Occipital lobe (tissue), 1 donor: ENCODE measurements at regions not wholly inside any gene's neighbourhood (a gene's known extent, or its start where the extent isn't known, plus 50 kb on each side); places are given as distances from the start of the nearest gene placed in this dataset.

Source experiments
- DNase-seq: peaks from one replicate; lab custom pipeline; 2025; lab: John Stamatoyannopoulos, UW

DNA sequence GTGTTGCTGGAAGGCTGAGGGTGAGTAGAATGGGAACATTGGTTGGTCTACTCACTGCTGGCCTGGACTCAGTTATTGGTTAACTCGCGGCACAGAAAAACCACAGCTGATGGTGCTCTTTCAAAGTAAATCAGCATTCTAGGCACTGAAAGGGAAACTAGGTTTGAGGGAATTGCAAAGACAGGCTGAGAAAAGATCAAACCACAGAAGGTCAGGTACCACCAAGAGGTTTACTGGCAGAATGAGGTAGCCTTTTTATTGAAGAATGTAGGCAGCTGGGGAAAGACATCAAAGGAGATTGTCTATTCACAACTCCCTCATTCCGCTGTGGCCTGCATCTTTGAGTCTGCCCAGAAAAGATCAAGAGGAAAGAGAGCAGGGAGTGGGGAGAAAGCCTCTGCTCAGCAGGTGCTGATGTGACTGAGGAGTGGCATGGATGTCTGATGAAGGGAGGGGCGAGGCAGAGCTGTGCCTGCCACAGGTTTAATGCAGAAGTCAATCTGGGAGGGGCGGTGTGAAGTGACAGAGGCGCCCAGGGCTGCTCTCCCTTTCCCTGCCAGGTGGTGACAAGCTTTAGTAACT lies 255.5 kb downstream of the MAN2A1 start:
- no peak for DNase-seq

DNA sequence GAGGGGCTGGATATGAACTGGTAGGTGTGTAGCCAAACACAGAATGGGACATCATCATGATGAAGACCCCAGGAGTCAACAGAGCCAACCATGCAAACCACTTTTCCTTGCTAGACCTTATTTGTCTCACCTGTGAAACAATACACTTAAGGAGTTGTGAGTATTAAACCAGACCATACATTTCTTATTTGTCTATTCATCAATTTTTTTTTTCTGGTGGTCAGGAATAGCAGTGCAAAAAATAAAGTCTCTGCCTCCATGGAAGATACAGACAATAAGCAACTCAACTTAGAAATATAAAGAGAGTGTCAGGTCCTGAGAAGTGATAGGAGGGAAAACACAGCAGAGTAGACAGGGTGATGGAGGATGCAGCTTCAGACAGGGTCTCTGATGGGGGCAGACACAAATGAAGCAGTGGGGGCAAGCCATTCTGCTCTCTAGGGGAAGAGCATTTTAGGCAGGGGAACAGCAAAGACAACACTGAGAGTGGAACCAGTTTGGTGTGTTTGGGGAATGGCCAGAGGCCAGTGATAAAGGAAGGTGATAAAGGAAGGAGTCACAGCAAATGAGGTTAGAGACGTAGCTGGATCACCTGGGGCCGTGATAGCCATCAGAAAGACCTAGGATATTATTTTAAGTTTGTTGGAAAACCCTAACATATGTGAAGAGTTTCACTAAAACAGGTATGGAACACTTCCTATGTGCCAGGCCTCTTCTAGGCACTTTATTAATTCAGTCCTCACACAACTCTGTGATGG lies 256.2 kb downstream of the MAN2A1 start:
- no peak for DNase-seq

DNA sequence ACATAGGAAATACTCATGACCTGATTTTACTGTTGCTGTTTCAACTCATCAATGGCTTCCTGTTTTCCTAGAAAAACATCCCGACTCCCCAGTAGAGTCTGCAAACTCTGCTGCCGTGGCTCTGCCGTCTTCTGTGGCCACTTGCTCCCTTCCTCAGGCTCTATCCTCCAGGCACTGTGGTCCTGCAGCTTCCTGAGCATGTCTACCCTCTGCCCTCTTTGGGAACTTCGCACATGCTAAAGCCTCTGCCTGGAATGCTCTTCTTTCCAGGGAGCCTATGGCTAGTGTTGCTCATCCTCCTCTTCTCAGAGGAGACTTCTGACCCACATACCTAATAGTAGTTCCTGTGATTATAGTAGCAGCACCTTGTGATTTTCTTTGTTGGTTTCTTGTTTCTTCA lies 256.9 kb downstream of the MAN2A1 start:
- DNase-seq: no peak

DNA sequence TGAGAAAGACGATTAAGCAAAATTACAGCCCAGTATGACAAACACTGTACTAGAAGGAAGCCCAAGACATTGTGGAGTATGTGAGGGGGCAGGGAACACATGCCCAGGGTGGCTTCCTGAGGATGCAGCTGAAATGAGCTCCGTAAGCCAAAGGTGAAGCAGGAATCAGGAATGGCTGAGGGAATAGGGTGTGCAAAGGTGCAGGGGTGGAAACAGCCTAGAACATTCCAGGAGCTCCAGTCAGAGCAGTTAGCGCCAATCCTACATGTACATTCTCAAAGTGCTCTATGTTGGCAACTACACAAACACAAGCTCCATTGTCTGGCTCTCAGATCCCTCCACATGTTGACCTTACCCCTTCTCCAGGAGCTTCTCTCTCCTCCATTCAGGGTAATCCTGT lies 257.9 kb downstream of the MAN2A1 start:
- no peak for DNase-seq

DNA sequence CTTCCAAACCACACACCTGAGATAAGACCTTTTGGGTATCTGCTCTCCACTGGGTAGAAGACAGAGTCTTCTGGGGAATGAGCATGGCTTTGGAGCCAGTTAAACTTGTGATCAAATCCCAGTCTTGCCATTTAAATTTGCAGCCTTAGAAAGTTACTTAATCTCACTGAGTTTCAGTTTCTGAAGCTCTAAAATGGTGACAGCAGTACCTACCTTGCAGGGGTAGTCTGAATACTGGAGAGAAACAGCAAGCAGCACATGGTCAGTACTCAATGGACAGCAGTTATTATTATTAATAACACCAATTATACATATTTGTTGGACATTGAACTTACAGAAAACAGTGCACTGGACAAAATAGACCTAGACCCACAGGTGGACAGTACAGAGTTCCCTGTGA lies 260.9 kb downstream of the MAN2A1 start:
- no peak for DNase-seq

DNA sequence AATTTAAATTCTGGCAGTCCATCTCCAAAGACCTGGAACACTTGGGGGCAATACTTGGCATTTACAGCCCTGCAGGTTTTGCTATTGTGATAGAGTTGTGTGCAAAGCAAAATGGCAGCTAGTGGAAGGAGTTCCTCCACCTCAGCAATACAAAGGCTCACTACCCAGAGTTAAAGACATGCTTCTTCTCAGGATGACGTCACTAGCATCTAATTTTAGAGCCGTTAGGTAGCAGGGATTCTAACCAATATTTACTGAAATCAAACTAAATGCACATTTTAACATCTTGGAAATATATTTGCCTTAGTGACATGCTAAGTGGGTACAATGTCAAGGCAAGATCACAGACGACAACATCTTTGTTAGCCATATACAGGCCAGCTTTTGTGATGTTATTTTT lies 261.6 kb downstream of the MAN2A1 start:
- DNase-seq: no peak

DNA sequence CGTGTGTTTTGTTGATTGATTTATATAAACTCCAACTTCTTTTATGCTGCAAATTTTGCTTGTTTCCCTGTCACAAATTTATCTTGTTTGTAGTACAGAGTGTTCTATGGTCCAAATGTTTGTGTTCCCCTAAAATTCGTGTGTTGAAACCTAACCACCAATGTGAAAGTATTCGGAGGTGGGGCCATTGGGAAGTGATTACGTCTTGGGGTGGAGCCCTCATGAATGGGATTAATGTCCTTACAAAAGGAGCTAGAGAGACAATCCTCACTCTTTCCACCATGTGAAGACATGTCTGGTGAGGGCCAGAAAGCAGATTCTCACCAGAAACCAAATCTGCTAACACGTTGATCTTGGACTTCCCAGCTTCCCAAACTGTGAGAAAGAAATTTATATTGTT lies 262.0 kb downstream of the MAN2A1 start:
- no peak for DNase-seq

DNA sequence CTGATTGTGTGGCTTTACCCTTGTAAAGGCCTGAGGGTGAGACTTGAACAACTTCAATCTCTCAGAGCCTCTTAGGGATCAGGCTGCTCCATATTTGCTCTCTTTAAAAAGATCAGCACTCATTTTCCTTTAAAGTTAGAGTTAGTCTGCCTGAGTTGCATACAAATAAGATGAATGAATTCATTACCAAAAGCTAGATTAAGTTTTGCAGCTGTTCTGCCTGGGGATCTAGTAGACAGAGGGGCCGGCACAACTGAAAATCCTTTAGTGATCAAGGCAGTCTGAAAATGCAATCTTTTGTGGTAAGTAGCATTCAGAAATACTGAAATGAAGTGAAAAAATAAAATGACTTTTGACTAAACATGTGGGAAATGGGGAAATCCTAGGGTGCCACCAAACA lies 264.0 kb downstream of the MAN2A1 start:
- DNase-seq: no peak

DNA sequence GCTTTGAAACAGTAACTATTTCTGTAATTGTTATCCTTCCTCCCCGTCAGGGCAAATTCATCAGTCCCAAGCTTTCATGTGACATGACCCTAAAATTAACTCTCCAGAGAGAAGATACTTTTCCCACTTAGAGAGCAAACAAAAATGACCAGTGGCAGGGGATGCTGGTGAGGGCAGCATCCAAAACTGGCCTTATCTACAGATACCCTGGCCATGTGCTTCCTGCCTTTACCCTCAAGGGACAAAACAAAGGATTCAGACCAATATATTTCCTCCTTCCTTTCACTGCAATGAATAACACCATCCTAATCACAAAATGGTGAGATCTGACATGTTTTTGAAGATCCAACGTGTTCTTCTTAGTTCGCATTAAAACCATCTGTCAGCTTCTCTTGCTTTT lies 267.2 kb downstream of the MAN2A1 start:
- no peak for DNase-seq

DNA sequence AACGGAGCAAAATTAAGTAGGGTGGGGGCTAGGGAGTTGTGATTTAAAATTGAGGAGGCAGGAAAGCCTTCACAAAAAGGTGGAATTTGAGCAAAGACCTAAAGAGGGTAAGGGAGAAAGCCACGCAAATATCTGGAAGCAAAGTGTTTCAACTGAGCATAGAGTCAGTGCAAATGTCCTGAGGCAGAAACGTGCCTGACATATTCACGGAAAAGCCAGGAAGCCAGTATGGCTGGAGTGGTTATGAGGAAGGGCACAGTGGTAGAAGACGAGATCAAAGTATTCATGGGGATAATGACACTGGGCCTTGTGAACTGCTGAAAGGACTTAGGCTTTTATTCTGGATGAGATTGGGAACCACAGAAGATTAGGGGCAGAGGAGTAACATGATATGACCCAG lies 268.4 kb downstream of the MAN2A1 start:
- DNase-seq: no peak

DNA sequence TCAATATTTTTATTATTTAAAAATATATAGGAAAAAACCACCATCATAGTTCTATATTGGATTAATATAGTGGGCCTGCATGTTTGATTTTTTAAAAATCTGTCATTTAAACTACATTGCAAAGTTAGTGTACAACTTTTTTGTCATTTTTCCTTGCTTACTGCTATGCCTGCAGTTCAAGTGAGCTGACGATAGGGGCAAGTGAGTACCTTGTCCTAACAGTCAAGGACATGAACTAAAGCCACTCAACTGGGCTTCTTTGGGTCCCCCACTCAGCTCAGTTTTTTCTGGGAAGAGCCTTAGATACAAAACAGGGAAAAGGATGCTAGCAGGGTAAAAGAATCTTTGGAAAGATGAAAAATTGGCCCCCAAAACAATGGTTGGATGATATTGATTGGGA lies 269.9 kb downstream of the MAN2A1 start:
- DNase-seq: no peak

DNA sequence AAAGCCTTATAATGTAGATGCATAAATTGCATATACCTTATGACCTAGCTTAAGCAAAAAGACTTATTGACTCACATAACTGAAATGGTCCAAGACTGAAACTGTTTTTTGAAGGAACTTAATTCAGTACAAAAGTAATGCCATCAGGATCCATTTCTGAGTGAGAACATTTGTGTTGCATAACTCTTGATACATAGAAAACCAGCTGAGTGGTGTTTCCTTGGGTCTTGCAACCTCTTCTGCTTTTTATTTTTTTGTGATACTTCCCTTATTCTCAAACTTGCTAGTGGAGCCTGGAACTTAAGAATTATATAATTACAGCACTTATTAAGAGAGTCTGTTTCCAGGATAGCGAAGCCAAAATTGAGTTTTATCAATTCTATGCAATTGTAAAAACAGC lies 272.0 kb downstream of the MAN2A1 start:
- DNase-seq: no peak

DNA sequence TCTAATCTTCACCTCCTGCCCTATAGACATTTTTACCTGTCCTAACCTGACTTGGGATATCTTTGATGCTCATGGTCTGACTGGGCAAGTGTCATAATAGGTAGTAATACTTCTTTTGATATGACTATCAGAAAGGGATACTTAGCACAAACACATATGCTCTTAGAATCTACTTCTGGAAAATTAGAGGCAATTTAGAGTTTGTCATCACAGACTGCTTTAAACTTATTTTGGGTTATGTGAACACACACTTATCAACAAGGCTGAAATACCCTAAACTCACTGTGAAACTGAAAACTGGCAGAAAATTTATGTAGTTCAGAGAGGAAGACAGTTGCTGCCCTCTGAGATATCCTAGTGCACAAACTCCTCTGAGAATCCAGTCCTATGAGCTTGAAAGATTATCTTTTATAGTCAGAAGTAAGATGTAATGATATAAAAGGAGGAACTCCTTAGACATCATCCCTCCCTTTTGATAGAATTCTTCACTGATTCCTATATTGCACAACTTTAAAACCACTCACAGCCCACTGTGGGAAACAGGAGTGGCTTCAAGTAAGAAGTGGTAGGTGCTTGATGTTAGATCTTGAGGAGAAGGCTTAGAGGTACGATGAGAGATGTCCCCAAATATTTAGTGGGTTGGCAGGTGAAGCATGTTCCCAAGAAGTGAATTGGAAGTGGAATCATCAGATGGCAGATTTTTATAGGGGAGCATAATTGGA lies 273.3 kb downstream of the MAN2A1 start:
- DNase-seq: no peak

DNA sequence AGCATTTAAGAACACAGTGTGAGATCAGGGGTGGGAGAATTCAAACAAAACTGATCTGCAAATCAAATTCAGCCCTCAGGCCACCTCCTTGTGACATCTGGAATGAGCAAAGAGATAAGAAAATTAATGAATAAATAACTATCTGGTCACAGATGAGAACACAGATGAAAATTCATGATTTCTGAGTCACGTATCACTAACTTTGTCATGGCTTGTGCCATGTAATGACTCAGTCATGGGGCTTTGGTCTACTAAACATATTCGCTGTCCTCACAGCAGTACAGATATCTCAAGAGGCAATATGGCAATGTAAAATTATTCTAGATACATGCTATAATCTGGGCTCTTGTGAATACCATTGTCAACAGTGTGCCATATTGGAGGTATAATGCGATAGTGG lies 274.4 kb downstream of the MAN2A1 start:
- DNase-seq: no peak

DNA sequence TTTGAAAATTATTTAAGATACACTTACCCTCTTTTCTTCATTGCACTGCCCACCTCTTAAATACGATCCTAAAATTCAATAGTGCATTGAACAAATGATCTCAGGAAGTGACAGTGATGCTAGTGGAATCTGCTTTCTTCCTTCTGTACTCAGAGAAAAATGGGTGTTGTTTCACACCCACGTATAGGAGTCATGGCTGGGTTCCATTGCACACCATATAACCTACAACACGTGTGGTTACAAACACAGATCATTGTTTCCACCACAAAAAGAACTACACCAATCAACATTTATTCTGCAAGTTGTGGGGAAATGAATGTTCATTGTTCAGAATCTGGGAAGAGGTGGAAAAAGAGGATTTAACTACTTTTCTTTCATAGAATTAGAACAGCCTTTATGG lies 275.9 kb downstream of the MAN2A1 start:
- no peak for DNase-seq

DNA sequence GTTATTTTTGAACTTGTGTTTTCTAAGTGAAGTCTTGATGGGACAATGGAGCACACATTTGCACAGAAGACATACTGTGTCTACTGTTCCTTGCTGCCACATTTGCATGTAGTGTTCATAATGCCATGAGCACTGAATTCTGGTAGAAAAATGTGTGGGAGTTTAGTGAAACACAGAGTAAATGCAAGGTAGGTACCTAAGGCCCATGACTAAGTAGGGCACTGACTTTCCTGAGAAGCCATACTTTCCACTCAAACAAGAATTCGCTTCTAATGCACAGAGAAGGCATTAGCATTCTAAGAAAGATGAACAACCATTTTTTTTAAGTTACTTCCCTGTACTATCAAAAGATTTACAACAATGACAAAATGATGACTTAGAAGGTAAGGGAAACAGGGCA lies 282.2 kb downstream of the MAN2A1 start:
- DNase-seq: no peak

DNA sequence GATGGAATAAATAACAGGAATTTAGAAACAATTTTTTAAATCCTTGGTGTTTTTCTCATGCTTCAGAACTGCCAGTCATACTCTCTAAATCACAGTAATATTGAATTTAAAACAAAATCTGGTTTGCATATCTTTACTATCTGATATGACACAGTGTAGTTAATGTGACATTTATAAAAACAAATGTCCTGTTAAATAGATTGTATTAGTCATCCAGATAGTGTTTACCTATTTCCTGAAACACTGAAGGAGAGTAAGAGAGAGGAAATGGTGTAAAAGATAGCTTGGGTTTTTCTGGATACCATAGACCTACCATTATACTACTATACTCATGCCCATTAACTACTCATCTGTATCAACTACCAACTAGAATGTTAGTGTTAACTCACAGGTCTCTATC lies 292.3 kb downstream of the MAN2A1 start:
- no peak for DNase-seq

DNA sequence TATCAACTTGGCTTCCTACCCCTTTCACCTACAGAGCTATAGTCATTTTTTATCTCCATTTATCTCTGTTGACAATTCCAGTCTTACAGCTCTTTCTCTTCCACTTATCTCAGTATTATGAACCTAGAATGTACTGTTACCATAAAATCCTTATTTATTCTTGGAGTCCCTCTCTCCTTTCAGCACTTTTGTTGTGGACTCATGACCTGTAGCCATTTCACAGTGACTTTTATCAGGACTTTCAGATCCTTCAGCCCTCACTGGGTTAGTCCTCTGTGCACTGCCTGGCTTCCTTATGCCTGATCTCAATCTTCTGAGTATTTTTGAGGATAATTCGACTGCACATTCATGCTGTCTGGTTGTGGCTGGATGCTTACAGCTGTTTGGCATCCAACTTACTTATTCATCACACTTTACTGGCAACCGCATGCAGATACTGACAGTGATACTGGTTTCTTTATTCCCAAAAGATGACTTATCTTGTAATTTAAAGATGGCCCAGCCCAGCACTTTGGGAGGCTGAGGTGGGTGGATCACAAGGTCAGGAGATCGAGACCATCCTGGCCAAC lies 293.3 kb downstream of the MAN2A1 start:
- DNase-seq: no peak

DNA sequence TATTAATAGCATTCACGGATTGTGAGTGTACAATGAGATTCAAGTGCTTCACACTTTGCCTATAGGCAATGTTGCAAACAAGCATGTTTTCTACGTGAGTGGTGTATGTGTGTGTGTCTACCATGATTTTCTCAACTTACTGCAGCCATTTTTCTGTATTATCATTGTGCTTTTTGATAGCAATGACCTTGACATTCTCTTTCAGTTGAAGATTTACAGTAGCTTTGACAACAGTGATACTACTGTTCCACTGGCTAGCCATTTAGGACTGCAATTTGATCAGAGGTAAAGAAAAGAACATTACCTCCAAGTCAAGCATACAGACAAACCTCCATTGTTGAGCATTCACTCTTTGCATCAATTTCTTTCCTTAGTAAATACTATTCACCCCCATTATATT lies 297.0 kb downstream of the MAN2A1 start:
- DNase-seq: no peak

DNA sequence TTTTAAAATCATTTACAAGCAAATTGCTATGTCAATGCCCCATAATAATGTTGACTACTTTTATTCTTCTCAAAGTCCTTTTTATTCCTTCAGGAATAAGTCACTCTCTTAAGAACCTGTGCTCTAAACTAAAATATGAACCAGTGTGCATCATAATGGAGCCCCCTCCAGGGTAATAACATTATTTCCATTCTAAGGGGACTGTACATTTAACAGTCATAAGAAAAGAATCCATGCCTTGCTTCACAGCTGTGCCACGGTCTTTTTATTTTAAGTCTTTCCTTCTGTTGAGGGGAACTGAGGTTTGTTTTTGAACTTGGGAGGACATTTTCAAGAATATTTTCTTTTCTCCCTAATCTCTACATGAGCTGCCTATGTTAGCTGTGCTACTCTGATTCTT lies 297.6 kb downstream of the MAN2A1 start:
- DNase-seq: no peak

DNA sequence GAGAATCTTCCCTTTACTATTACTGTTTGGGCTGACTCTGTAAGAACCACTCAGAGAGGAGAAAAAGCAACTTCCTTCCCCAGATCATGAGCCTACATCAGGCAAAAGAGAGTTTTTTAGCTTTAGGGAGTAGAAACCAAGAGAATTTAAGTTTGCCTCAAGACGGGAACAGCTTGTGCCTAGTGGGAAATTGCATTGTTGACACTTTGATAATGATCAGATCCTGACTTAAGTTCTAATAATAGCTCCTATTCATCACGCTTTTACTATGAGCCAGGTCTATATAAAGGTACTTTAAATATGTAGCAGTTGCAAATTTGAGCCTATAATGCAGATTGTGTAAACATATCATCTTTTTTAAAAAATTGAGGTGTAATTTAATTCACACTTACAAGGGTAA lies 298.2 kb downstream of the MAN2A1 start:
- DNase-seq: no peak

DNA sequence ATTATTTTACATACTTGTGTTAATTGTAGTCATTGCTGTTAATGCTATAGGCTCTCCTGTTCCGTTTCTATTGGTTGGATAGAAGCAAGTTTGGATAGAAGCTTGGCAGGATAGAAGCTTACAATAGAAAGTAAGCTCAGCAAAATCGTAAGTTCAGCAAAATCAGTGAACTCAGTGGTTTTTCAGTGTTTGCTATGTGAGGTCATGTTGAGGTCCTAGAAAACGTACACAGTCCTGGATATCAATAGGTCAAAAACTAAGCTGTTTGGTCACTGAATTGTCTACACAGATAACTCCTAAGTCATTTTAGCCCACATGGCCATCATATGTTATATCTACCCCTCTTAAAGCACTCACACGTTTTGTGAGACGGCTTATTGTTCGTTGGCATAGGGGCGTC lies 299.4 kb downstream of the MAN2A1 start:
- no peak for DNase-seq
